COLO668 (cell line): ENCODE measurements at regions not wholly inside any gene's neighbourhood (a gene's known extent, or its start where the extent isn't known, plus 50 kb on each side); places are given as distances from the start of the nearest gene placed in this dataset.
"Not testable (repeated sequence)": the region's sequence is repeated elsewhere in the genome, so short reads cannot be mapped to it uniquely, and the experiment has no call there.

Source experiments
- DNase-seq: peaks from one replicate; lab custom pipeline; 2025; ENCODE audit not compliant: unreplicated experiment; lab: John Stamatoyannopoulos, UW

- DNase-seq = no peak
Measured at GRCh38 chr2:131827481-131828163, 299.9 kb downstream of the CCDC74A start.

GRCh38 chr2:131828164-131828561 is 300.5 kb downstream of the CCDC74A start:
- DNase-seq = no peak

- DNase-seq = not testable (repeated sequence)
Measured at GRCh38 chr2:131828633-131829455, 301.2 kb downstream of the CCDC74A start.

- DNase-seq = not testable (repeated sequence)
Measured at GRCh38 chr2:131829456-131830241, 302.0 kb downstream of the CCDC74A start.

GRCh38 chr2:131830242-131830945 is 302.7 kb downstream of the CCDC74A start:
- not testable (repeated sequence) for DNase-seq

- not testable (repeated sequence) for DNase-seq
Measured at GRCh38 chr2:131830946-131831310, 303.2 kb downstream of the CCDC74A start.

GRCh38 chr2:131831450-131832208 is 303.9 kb downstream of the CCDC74A start:
- DNase-seq = not testable (repeated sequence)

- DNase-seq = not testable (repeated sequence)
Measured at GRCh38 chr2:131832209-131832780, 304.6 kb downstream of the CCDC74A start.

GRCh38 chr2:131832917-131833316 is 305.2 kb downstream of the CCDC74A start:
- DNase-seq = not testable (repeated sequence)

GRCh38 chr2:131833367-131834202 is 305.9 kb downstream of the CCDC74A start:
- DNase-seq = not testable (repeated sequence)

GRCh38 chr2:131834203-131835020 is 306.7 kb downstream of the CCDC74A start:
- not testable (repeated sequence) for DNase-seq

- not testable (repeated sequence) for DNase-seq
Measured at GRCh38 chr2:131835022-131835421, 307.3 kb downstream of the CCDC74A start.

- DNase-seq = no peak
Measured at GRCh38 chr2:131835621-131836091, 308.0 kb downstream of the CCDC74A start.

GRCh38 chr2:131836116-131836515 is 308.4 kb downstream of the CCDC74A start:
- DNase-seq = not testable (repeated sequence)

GRCh38 chr2:131844044-131844443 is 316.4 kb downstream of the CCDC74A start:
- not testable (repeated sequence) for DNase-seq

GRCh38 chr2:131856202-131856601 is 305.6 kb downstream of the ANKRD30BL start:
- DNase-seq = not testable (repeated sequence)

GRCh38 chr2:131858197-131858596 is 303.6 kb downstream of the ANKRD30BL start:
- DNase-seq = not testable (repeated sequence)
